NCI-H146 treated with DMSO at 0.1 percent for 48 hours (cell line): ENCODE measurements at regions not wholly inside any gene's neighbourhood (a gene's known extent, or its start where the extent isn't known, plus 50 kb on each side); places are given as distances from the start of the nearest gene placed in this dataset.

Experiments used
- DNase-seq: peaks from one replicate; lab custom pipeline; 2025; ENCODE audit not compliant: unreplicated experiment; lab: John Stamatoyannopoulos, UW

DNA sequence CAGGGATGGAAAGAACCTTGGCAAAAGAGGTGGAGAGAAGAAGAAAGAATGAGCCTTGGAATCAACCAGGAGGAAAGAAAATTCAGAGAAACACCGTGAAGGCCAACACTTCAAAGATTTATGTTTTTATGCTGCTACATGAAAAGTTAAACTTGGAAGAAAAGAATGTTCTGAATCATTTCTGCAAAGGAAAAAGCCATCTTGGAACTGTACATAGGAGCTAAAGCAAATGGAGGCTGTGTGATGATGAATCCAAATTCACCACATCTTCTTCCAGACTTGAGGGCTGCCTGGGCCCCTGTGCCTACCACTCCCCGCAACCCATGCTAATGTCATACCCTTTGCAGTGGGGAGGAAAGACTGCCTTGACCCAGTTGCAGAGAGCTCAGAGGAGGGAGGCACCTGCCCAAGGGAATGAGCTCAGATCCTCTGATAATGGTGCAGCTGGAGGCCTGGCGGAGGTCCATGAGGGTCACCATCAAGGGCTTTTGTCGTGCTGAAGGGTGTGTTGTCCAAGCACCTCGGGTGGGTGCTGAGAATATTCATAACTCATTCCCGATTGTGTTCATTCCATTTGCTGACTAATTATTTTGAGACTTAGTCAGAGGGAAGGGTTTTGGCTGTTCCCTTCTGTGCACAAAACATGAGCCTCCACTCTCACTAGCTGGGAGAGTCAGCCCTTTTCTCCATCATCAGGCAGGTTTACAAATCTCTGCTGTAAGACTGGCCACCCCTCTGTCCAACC, 245.8 kb upstream of the JAG1 start:
- DNase-seq = no peak

DNA sequence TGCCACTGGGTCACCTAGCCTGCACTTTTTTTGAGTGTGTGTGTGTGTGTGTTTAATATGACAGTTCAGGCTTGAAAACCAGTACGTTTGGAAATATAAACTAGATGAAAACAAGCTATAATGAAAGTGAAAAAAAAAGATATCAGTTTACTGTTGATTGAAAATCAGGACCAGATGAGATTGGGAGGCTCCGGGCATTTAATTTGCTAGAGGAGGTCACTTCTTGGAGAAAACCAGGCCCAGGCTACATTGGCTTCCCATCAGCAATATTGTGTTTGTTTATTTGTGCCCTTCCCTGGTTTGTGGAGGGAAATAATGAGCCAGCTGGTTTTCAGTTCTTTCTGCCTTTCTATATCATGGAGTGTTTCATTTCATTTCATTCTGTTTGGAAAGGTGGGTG, 246.6 kb upstream of the JAG1 start:
- DNase-seq = no peak

DNA sequence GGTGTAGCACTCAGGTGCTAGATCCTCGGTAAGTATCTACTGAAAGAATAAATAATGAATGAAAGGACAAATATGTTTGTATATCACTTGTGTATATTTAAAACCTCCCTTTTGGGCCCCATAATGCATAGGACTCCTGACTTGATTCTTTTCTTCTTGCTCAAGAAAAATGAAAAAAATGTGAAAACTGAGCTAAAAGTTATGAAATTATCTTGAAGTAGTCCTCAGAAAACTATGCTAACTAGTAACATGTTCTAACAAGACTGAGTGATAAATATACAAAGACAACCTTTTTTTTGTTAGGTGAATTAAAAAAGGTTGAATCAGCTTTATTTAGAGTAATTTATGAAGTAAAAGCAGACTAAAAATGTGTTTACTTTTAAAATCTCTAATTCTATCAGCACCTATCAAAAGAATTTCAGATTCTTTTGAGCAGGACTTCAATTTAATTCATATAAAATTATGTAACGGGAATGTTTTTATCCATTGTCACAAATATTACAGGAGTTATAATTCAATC, 247.8 kb upstream of the JAG1 start:
- no peak for DNase-seq

DNA sequence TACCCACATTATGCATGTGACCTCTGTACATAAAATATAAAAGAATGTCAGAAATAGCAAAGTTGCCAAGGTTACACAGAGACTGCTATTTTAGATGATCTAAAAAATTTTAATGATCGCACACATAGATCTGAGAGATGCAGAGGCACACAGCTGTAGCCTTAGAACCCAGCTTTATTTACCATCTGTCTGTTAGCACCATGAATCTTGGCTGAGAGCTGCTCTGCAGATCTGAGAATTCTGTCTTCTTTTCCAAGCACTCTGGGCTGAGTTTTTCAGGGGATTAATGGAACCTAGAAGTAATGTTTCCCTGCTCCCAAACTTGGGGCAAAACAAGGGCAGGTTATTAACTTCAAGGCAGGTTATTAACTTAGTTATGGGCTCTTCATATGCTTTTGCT, 248.7 kb upstream of the JAG1 start:
- no peak for DNase-seq

DNA sequence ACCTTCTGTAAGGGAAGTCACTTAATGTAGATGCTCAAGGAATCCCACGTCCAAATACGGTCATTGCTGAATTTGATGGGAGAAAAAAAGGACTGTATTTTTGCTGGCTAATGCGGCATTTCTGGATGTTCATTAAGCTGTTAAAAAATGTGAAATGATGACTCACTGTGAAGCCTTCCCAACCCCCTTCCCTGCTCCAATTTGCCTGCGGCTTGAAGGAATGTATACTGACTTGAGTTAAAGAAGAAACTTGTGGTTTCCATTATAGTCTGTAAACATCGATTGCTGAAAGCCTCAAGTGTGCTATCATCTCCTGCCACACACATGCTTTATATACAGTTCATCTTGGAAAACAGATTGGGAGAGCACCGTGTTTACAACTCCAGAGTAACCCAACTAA, 249.1 kb upstream of the JAG1 start:
- no peak for DNase-seq

DNA sequence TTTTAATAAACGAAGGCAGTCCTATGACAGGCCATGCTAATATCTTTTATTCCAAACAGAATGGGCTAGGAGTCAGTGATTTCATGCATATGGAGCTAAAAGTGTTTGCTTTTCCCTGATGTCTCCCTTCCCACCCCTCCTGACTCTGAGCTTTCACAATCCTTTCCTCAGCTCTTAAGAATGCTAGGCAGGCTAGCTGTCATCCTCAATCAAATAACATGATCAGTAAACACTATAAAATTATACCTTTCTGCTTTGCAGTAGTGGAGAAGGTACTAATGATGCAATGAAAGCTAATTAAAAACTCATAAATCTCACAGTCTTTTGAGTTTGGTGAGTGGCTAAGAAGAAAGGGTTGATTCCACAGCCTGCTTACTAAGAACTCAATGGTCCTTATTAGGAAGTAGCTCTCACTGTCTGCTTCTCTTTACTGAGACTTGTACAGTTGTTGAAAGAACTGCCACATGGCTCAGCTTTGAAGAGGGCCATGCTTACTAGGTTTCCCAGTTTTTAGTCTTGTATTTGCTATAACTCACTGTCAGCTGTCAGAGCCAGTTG, 250.9 kb upstream of the JAG1 start:
- DNase-seq = no peak

DNA sequence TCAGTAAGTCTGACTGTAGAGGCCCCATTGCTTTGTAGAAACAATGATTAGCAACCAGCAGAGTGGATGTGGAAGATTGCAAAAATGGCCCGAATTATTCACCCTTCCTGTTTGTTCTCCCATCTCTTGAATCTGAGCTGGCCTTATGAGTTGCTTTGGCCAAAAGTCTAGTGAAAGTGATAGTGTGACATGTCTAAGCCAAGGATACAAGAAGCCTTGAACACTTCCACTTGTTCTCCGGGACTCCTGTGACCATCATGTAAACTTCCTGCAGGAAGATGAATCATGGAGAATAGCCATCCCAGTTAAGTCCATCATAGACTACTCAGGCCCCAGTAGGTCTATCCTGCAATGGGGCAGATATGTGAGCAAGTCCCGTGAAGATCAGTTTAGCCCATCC, 252.0 kb upstream of the JAG1 start:
- no peak for DNase-seq

DNA sequence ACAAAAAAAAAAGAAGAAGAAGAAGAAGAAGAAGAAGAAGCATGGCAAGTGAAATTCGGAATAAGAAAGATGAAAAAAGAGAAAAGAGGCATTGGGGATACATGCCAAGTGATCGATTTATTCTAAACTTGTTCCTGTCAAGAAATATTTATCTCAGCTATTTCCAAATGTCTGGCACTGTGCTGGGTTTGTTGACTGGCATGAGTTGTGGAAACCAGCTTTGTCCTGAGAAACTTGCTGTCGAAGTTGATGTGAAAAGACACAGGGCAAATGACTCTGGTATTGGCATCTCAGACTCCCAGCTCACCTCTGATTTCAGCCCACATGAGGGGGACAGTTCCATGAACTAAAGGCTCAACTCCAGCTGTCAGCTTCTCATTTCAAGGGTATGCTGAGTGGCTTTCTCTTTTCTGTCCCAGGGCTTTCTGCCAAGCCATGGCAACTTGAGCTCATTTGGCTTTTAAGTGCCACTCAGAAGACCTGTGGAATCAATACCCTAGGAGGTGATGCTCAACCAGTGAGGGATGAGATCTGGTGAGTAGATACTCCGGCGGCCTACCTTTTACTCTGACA, 253.3 kb upstream of the JAG1 start:
- no peak for DNase-seq

DNA sequence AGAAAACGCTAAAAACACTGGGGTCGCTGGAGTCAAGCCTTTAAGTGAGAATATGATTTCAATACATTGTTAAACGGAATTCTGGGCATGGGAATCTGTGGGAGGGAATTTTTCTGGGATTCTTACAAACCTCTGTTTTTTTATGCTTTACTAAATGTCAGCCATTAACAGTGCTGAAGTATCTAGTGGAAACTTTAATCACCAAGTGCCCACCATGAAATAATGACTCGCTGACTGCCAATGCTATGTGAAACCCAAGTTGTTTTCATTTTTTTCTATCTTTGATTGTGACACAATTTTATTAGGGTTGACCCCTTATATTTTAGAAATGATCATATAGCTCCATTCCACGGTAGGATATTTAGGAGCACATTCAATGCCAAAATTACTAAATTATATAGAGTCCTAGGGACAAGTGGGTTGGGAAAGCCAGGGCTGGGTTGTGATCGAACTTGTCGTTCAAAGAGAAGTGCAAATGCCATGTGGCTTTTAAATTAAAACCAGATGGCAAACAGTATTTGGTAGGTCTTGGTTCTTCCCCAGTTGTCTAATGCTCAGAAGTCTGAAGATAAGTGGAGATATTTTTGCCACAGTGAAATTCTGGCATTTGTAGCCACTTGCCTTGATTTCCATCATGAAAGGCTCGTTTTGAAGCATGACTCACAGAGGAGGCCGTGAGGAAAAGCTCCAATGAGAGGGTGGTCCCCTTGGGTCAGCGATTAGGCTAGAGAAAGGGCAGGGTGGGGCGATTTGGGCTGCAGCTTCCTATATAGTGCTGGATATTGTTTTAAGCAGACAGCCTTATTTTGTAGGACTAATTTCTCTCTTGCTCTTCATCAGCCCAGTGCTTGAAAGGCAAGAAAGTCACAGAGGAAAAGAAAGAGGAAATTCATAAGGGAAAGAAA, 254.4 kb upstream of the JAG1 start:
- no peak for DNase-seq

DNA sequence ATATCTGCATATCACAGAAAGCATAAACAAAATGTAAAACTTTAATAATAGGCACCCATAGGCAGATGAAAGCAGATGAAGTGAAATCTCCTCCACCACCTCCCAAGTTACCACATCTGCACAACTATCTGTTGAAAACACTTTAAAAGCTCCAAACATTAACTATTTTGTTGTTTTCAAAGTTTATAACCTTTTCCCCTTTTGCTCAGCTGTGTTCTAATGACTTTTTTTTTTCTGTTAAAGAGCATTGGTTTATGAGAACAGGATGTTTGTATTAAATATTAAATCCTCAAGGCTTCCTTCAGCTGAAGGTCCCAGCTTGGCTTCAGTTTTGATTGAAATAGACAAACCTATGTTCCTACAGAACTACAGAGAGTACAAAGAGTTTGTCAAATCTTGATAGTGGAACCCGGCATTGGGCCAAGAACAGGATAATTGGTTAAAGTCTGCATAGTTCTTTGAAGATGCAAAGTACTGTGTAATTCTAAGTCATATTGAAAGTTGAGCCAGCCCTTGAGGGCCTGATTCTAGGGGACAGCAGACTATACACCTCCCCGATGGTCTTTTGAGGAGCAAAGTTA, 255.1 kb upstream of the JAG1 start:
- no peak for DNase-seq

DNA sequence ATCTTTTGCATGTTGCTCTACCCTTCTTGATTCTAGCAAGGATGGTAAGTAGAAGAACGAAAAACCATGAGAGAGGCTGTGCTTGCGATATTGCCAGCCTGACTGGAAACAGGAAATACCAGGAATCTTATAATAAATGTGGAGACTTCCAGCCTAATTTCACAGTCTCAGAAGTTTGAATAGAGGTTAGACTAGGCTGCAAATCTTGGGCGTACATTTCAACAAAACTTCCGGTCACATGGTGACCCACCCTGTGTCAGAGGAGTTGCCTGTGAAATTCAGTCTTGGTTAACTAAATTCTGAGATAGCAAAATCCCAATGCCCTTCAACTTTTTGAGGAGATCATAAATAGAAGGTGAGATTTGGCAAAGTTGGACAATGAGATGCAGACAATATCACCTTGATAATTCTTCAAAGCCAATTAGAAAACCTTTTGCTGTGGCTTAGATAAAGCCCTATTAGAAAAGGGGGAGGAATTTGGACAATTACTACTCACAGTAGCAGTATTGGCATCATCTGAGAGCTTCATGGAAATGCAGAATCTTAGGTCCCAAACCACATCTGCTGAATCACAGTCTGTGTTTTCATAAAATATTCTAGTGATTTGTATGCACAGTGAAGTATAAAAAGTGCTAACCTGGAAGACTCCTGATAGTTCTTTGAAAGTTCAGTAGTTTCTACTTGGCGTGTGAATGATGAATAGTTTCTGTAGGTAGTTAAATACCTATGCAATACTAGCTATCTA, 262.0 kb upstream of the JAG1 start:
- no peak for DNase-seq

DNA sequence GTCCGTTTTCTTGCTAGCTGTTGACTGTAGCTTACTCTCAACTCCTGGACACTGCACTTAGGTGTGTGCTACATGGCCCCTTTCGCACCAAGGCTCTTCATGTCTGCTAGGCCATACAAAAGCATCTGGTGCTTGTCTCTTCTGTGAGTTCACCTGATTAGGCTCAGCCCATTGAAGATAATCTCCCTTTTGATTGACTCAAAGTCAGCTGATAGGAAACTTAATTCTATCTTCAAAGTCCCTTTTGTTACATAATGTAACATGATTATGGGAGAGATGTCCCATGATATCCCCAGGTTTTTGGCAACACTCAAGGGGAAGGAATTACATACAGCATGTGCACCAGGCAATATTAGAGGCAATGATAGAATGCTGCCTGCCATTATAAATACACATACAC, 263.0 kb upstream of the JAG1 start:
- no peak for DNase-seq

DNA sequence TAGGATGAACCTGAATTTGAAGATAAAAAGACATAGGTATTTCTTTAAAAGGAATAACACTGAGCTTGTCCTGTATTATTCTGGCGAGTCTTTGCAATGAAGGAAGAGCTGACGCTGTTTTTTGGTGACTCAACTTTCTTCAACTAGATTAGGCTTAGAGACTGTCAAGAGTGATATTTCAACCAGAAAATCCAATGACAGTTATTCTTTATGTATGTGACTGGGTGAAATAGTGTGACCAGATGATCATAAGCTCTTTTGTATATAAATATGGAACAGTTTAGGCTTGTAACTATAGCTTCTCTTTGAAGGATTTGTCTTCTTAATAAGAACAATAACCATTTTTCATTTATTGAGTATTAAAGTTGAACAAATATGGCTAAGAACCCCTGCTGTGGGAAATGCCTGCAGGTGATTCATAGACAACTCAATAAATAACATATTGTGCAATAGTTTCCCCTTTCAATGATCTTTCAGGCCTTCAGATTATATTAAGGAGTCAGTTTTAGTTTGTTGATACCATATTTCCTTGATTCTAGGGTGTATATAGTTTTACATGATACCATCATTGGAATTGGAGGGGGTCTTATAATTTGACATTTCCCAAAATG, 265.6 kb upstream of the JAG1 start:
- DNase-seq = no peak

DNA sequence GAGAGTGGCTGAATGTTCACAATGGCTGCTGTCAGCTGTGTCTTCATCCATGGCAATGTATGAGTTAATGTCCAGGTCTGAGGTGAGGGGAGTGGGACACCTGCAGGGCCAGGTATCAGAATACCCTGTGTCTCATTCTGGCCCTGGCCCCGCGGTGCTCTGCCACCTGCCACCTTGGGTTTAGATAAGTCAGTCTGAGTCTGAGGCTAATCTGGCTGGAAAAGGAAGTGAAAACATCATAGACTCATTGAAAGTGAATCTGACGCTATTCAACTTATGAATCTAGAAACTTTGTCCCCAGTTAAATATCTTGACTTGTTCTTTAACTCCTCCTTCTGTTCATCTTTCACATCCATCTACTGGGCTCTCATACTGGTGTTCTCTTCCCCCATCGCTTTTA, 267.1 kb upstream of the JAG1 start:
- DNase-seq = no peak

DNA sequence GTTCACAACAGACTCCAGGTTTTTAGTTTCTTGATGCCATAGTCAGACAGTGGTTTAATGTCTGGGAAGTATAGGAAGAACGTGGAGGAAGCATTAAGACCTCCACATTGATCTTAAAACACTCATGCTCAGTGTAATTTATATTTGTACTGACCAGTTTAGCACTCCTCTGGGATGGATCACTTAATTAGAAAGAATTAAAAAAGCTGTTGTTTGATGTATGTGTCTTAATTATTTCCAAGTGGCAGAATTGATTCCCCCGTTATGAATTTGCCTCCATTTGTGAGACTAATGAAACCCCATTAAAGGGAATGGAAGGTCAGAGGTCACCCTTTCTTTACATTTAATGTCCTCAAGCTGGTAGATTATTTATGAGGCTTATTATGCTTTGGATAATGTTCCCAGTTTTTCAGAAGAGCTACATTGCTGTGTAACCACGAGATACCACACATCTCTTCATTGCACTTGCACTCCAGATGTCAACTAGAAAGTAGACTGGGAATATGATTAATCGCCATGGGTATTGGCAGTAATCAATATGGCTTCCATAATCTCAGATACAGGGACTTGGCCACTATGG, 270.0 kb upstream of the JAG1 start:
- DNase-seq = no peak

DNA sequence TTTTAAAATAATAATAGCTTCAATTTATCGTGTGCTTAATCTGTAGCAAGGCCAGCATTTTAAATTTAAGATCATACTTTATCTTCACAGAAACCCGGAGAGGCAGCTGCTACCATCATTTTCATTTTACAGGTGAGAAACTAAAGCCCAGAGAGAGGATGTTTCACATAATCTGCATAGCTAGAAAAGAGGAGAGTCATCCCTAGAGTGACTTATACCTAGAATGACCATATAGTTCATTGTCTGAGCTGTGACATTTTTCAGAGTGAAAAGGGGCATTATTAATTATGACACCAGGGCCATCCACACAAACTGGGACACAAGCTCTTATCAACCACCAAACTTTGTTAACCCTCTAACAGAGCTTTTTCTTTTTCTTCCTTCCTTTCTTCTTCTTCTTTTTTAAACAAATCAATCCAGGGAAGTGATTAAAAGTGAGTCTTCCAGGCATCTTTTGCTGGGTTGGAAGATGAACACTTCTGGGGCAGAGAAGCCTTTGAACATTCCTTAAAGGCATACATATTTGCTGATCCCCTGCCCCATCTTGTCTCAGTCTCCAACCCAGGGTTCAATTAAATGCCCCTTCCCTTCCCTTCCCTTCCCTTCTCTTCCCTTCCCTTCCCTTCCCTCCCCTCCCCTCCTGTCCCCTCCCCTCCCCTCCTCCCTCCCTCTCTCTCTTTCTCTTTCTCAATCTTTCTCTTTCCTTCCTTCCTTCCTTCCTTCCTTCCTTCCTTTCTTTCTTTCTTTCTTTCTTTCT, 272.5 kb upstream of the JAG1 start:
- DNase-seq = no peak

DNA sequence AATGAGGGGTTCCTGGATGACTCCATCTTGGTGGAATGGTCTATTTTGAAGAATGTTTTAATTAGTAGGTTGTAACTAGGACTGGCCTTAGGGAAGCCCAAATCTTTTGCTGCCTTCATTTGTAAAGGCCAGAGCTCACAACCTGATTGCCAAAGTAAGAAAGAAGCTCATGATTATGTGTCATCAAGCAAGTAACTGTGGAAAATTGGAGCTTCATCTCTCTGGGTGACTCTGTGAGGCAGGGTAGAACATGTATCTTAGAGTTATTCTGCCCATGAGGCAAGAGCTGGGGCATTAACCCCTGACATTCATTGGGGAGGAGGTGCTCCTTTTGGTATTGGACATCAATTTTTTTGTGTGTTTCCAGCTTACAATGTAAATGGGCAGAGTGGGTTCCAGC, 273.9 kb upstream of the JAG1 start:
- no peak for DNase-seq

DNA sequence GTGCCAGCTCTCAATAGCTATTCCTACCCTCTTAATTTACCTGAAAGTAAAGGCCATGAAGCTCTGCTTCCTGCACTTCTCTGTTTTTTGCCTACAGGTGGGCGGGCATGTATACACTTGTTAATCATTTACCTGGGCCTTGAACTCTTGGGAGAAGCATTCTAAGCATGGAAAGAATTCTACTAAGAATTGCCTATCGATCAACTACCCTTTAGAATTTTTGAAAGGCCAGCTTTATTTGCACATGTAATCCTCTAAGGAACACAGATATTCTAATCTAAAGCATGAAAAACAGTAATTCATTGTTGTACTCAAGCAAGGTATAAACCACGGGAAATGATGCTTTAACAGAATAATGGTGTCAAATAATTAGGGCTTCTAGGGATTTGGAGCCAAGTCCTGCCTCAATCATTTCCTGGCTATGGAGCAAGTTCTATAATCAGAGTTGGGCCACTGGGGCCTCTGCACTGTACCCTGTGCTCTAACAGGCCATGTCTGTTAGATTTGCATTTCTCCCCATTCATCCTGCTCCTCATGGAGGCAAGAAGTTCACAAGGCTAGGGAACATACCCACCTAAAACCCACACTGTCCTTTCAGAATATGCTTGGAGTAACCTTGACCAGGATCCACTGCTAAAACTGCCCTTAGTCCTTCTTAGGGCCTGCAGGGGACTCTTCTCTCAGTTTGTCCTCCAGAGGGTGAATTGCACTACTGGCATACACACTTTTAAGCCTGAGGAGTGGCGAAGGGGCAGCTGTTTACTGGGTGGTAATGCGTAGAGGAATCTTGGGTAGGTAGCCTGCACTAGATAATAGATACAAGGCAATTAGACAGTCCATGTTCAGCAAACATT, 276.4 kb upstream of the JAG1 start:
- DNase-seq = no peak
